MM.1S (cell line): ENCODE measurements at regions not wholly inside any gene's neighbourhood (a gene's known extent, or its start where the extent isn't known, plus 50 kb on each side); places are given as distances from the start of the nearest gene placed in this dataset.

Experiments used
- DNase-seq: peaks from one replicate; pipeline ENCODE4 v3.0.0-alpha.2; 2015
- H2AFZ ChIP-seq: fragments of 300-600 bp; sonication (generic); 2 replicates; pipeline ENCODE4 v1.6.0; 2016; ENCODE audit warnings: antibody characterized with exemption, low read length
- H3F3A ChIP-seq: fragments of 300-600 bp; sonication (generic); 2 replicates; pipeline ENCODE4 v1.6.1; 2016; ENCODE audit warnings: mild to moderate bottlenecking, antibody characterized with exemption, low read length, moderate library complexity, mixed read lengths; ENCODE audit not compliant: insufficient read depth
- H3K27ac ChIP-seq: fragments of 300-600 bp; sonication (generic); 2 replicates; pipeline ENCODE4 v1.5.1; 2016; ENCODE audit warnings: mild to moderate bottlenecking, low read length
- H3K27me3 ChIP-seq: fragments of 300-600 bp; sonication (generic); replicated peaks from 2 replicates; pipeline ENCODE4 v1.6.0; 2016; ENCODE audit warnings: low read length; ENCODE audit not compliant: insufficient read depth
- H3K36me3 ChIP-seq: fragments of 300-600 bp; sonication (generic); replicated peaks from 2 replicates; pipeline ENCODE4 v1.6.1; 2016; ENCODE audit warnings: mild to moderate bottlenecking, low read length, mixed read lengths; ENCODE audit not compliant: insufficient read depth
- H3K4me1 ChIP-seq: fragments of 300-600 bp; sonication (generic); 2 replicates; pipeline ENCODE4 v1.6.1; 2016; ENCODE audit warnings: low read length, mixed read lengths
- H3K4me2 ChIP-seq: fragments of 300-600 bp; sonication (generic); 2 replicates; pipeline ENCODE4 v1.6.0; 2016; ENCODE audit warnings: low read depth, low read length
- H3K4me3 ChIP-seq: fragments of 300-600 bp; sonication (generic); 2 replicates; pipeline ENCODE4 v1.5.1; 2016; ENCODE audit warnings: low read length, mixed read lengths
- H3K79me2 ChIP-seq: fragments of 300-600 bp; sonication (generic); 2 replicates; pipeline ENCODE4 v1.6.1; 2016; ENCODE audit warnings: mixed run types, low read length, mixed read lengths
- H3K9ac ChIP-seq: fragments of 300-600 bp; sonication (generic); 2 replicates; pipeline ENCODE4 v1.6.1; 2016; ENCODE audit warnings: low read length, mixed read lengths
- H3K9me2 ChIP-seq: fragments of 300-600 bp; sonication (generic); replicated peaks from 2 replicates; pipeline ENCODE4 v1.6.1; 2016; ENCODE audit warnings: mild to moderate bottlenecking, low read length, mixed read lengths; ENCODE audit not compliant: insufficient read depth
- H3K9me3 ChIP-seq: fragments of 300-600 bp; sonication (generic); replicated peaks from 2 replicates; pipeline ENCODE4 v1.6.1; 2016; ENCODE audit warnings: mild to moderate bottlenecking, low read length, mixed read lengths; ENCODE audit not compliant: insufficient read depth
- H4K20me1 ChIP-seq: fragments of 300-600 bp; sonication (generic); 2 replicates; pipeline ENCODE4 v1.6.1; 2016; ENCODE audit warnings: mild to moderate bottlenecking, low read length, moderate library complexity, mixed read lengths; ENCODE audit not compliant: insufficient read depth
- CTCF ChIP-seq: fragments of 300-600 bp; sonication (generic); IDR thresholded peaks from 2 replicates; pipeline ENCODE4 v1.5.1; 2016; ENCODE audit warnings: antibody characterized with exemption, low read length, mixed read lengths
- EZH2 ChIP-seq: fragments of 300-600 bp; sonication (generic); optimal IDR thresholded peaks from 2 replicates; pipeline ENCODE3; 2017; ENCODE audit warnings: low read depth, mild to moderate bottlenecking, antibody characterized with exemption, low read length, mixed read lengths
- EZH2phosphoT487 ChIP-seq: fragments of 300-600 bp; sonication (generic); IDR thresholded peaks from 2 replicates; pipeline ENCODE4 v1.6.1; 2018; ENCODE audit warnings: antibody characterized with exemption, low read length

DNA sequence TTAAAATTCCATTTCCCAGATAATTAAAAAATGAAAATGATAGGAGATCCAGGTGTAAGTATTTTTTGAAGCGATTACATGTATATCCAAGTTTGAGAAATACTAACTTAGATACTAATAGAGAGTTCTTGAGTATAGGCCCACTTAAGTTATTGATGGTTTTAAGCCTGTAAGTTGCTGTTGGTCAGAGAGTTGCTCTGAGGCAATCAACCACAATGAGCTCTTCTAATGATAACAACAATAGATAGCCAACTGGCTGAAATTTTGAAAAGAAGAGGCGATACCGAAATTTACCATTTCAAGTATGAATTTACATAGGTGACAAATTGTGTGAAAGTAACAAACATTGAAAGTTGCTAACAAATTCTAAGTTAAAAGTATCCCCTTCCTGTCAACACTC is 209.5 kb downstream of the MANEA start:
- Histone ChIP-seq H3K27me3 (no peaks in the 10 kb centered on the region), H3K4me2 (no peak overlapping the region), H3K9me3 (no peaks in the 10 kb centered on the region), H3K27ac (no peak overlapping the region; the same call in 1 of the 2 replicates), H3K4me3 (no peak overlapping the region), H4K20me1 (no peaks in the 10 kb centered on the region), H2AFZ (no peak overlapping the region), H3K4me1 (peaks cover 27% of the 10 kb centered on the region), H3K36me3 (no peaks in the 10 kb centered on the region), H3K9me2 (no peaks in the 10 kb centered on the region), H3K9ac (no peak overlapping the region), H3K79me2 (no peaks in the 10 kb centered on the region), H3F3A (peaks cover 17% of the 10 kb centered on the region)
- TF ChIP-seq CTCF: no peak
- no peak for TF ChIP-seq EZH2phosphoT487
- DNase-seq: no peak

DNA sequence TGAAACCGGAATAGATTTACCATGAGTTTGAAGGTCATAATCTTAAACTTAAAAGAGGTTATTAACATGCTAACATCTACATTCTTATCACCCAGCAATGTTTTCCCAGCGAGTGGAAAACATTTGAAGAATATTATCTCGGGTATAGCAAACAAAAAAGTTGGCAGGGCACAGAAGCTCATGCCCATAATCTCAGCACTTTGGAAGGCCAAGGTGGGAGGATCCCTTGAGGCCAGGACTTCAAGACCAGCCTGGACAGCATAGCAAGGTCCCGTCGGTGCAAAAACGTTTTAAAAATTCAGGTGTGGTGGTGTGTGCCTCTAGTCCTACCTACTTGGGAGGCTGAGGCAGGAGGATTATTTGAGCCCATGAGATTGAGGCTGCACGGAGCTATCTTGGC is 213.5 kb downstream of the MANEA start:
- Histone ChIP-seq H3K9ac (no peak overlapping the region), H3F3A (peaks cover 7% of the 10 kb centered on the region), H3K4me3 (no peak overlapping the region), H3K9me2 (no peaks in the 10 kb centered on the region), H2AFZ (no peak overlapping the region), H3K4me1 (peaks cover 10% of the 10 kb centered on the region), H3K79me2 (no peaks in the 10 kb centered on the region), H3K9me3 (no peaks in the 10 kb centered on the region), H3K27ac (no peak overlapping the region), H3K27me3 (no peaks in the 10 kb centered on the region), H4K20me1 (no peaks in the 10 kb centered on the region), H3K4me2 (no peak overlapping the region), H3K36me3 (no peaks in the 10 kb centered on the region)
- no peak for DNase-seq
- TF ChIP-seq EZH2 (no peak), EZH2phosphoT487 (no peak), CTCF (no peak)

DNA sequence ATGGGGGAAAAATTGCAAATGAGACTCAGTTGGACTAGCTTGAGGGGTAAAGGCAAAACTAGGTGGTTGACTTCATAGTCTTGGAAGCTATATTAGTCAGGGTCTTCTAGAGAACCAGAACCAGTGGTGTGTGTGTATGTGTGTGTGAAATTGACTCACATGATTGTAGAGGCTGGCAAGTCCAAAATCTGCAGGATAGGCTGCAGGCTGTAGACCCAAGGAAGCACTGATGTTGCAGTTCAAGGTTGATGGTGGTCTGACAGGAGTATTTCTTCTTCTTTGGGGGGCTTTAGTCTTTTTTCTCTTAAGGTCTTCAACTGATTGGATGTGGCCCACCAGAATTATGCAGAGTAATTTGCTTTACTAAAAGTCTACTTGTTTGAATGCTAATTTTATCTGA is 217.4 kb downstream of the MANEA start:
- H2AFZ ChIP-seq: no peak overlapping the region
- no peaks in the 10 kb centered on the region for H3K9me2 ChIP-seq
- no peak for DNase-seq
- H3K27ac ChIP-seq: no peak overlapping the region
- no peaks in the 10 kb centered on the region for H4K20me1 ChIP-seq
- no peak for TF ChIP-seq CTCF
- TF ChIP-seq EZH2phosphoT487: no peak
- TF ChIP-seq EZH2: no peak
- H3K9ac ChIP-seq: no peak overlapping the region
- no peaks in the 10 kb centered on the region for H3K4me1 ChIP-seq
- no peak overlapping the region for H3K4me2 ChIP-seq
- no peaks in the 10 kb centered on the region for H3K27me3 ChIP-seq
- H3K4me3 ChIP-seq: no peak overlapping the region
- no peaks in the 10 kb centered on the region for H3F3A ChIP-seq
- no peaks in the 10 kb centered on the region for H3K36me3 ChIP-seq
- no peaks in the 10 kb centered on the region for H3K79me2 ChIP-seq
- no peaks in the 10 kb centered on the region for H3K9me3 ChIP-seq

GRCh38 chr6:95795927-95796326 is 218.6 kb downstream of the MANEA start:
- H3K27ac ChIP-seq: no peak overlapping the region
- TF ChIP-seq EZH2phosphoT487: no peak
- no peak for TF ChIP-seq EZH2
- TF ChIP-seq CTCF: no peak

More at GRCh38 chr6:95795927-95796326, 218.6 kb downstream of the MANEA start:
- H3K4me2 ChIP-seq: no peak overlapping the region
- H3K4me1 ChIP-seq: no peaks in the 10 kb centered on the region
- H4K20me1 ChIP-seq: no peaks in the 10 kb centered on the region
- DNase-seq: no peak
- H3F3A ChIP-seq: no peaks in the 10 kb centered on the region
- no peaks in the 10 kb centered on the region for H3K27me3 ChIP-seq
- no peaks in the 10 kb centered on the region for H3K9me3 ChIP-seq
- H2AFZ ChIP-seq: no peak overlapping the region
- H3K79me2 ChIP-seq: no peaks in the 10 kb centered on the region
- no peak overlapping the region for H3K9ac ChIP-seq
- no peak overlapping the region for H3K4me3 ChIP-seq
- H3K36me3 ChIP-seq: no peaks in the 10 kb centered on the region
- H3K9me2 ChIP-seq: no peaks in the 10 kb centered on the region
